ENCODE measurements at regions not wholly inside any gene's neighbourhood (a gene's known extent, or its start where the extent isn't known, plus 50 kb on each side); places are given as distances from the start of the nearest gene placed in this dataset.
A peak's percentile ranks its signal among the peaks of the same experiment; 100 is the strongest.

- Histone ChIP-seq H3K9me3 (ENCODE audit: insufficient read depth in 2 of 2, low read depth in 1 of 2, low read length in 1 of 2) (no peaks in the 10 kb centered on the region), H2BK12ac (ENCODE audit: low read depth, low read length) (peak overlapping the region; percentile 99), H4K20me1 (replicated peaks in 1 of 2; ENCODE audit: control insufficient read depth in 1 of 2, insufficient read depth in 2 of 2, low read length in 2 of 2) (no peaks in the 10 kb centered on the region), H2BK5ac (ENCODE audit: low read depth, low read length) (0 out of 2 replicates have a peak overlapping the region, but pooled peaks have one; percentile 96), H3K79me1 (ENCODE audit: low read depth, low read length) (no peaks in the 10 kb centered on the region), H3K27me3 (replicated peaks in 1 of 4; ENCODE audit: control insufficient read depth in 3 of 4, extremely low read depth in 1 of 4, insufficient read depth in 3 of 4, low read length in 3 of 4) (no peaks in the 10 kb centered on the region), H3K79me2 (ENCODE audit: control insufficient read depth in 1 of 2, insufficient read depth in 2 of 2, low read length in 2 of 2) (no peaks in the 10 kb centered on the region), H3K18ac (ENCODE audit: extremely low read depth, low read length) (peak overlapping the region; percentile 48), H2AFZ (ENCODE audit: low read length) (no peak overlapping the region), H3K23me2 (ENCODE audit: low read depth, low read length) (peaks cover 3% of the 10 kb centered on the region; the same call in 1 of the 2 replicates), H4K5ac (ENCODE audit: insufficient read length, low read depth, low read length) (no peak overlapping the region), H2BK120ac (replicated peaks; ENCODE audit: low read depth, low read length) (no peak overlapping the region), H3K23ac (ENCODE audit: insufficient read length) (no peak overlapping the region), H4K8ac (ENCODE audit: extremely low read depth, insufficient read depth, low read length) (no peak overlapping the region), H3K56ac (replicated peaks; ENCODE audit: insufficient read length, low read depth, low read length) (no peak overlapping the region), H3K4me1 (replicated peaks in 1 of 4; ENCODE audit: control insufficient read depth in 3 of 4, insufficient read depth in 4 of 4, low read length in 3 of 4) (peaks cover 11 to 25% (median 20%) of the 10 kb centered on the region in 4 experiments), H2AK5ac (ENCODE audit: low read depth, low read length) (0 out of 2 replicates have a peak overlapping the region, but pooled peaks have one; percentile 97), H3K14ac (ENCODE audit: insufficient read length) (no peak overlapping the region), H2BK20ac (ENCODE audit: low read length) (0 out of 2 replicates have a peak overlapping the region, but pooled peaks have one; percentile 100), H2BK15ac (ENCODE audit: low read length) (no peak overlapping the region), H3K27ac (ENCODE audit: low read depth, low read length) (no peak overlapping the region), H3K9ac (replicated peaks in 1 of 4; ENCODE audit: extremely low read depth in 1 of 4, low read depth in 3 of 4, low read length in 3 of 4) (no peak overlapping the region), H3K36me3 (ENCODE audit: control insufficient read depth in 2 of 4, insufficient read depth in 4 of 4, low read length in 3 of 4) (no peaks in the 10 kb centered on the region), H3K4me2 (ENCODE audit: insufficient read depth in 1 of 2, low read depth in 2 of 2, low read length in 2 of 2) (no peak overlapping the region), H3K4ac (replicated peaks; ENCODE audit: insufficient read length, low read depth, low read length) (peak overlapping the region; percentile 21), H3K4me3 (ENCODE audit: extremely low read depth in 1 of 4, insufficient read depth in 2 of 4, low read depth in 3 of 4, low read length in 4 of 4) (no peak overlapping the region), H4K91ac (replicated peaks; ENCODE audit: insufficient read length, low read length) (peak overlapping the region; percentile 93)
- CTCF ChIA-PET (ENCODE audit: partially characterized antibody) = interaction anchor here (0.9 to 2.3 kb wide), 4 partner anchors 9 to 154 kb away, joined by 3 to 13 read pairs (median 4); no protein-coding TSS in a partner anchor
- POLR2A ChIA-PET (ENCODE audit: partially characterized antibody) = no interaction called here
- DNase-seq (ENCODE audit: low read depth in 1 of 2, low spot score in 2 of 2) (no peak), FAIRE-seq (no peak)
- WGBS, 2 experiments (ENCODE audit: extremely low coverage in 1 of 2, insufficient coverage in 1 of 2, insufficient read length in 1 of 2, insufficient replicate concordance in 2 of 2, low coverage in 1 of 2, low lambda C conversion rate in 2 of 2, missing lambda C conversion rate in 1 of 2) = 89% methylated on average over 3 of the region's 6 CpGs; no CpG with 5 or more reads in 1 of the 2 experiments
- TF ChIP-seq ATF3 (IDR thresholded peaks at IDR 0.05; ENCODE audit: insufficient read depth, low read depth, low read length) (no peak), TEAD4 (IDR thresholded peaks at IDR 0.05; ENCODE audit: low read depth, low read length) (no peak), GABPA (IDR thresholded peaks at IDR 0.05; ENCODE audit: borderline replicate concordance, insufficient read depth, low read length) (no peak), TBP (IDR thresholded peaks at IDR 0.05; ENCODE audit: low read depth, low read length) (no peak), SP4 (IDR thresholded peaks at IDR 0.05; ENCODE audit: low read length) (no peak), POU5F1 (IDR thresholded peaks at IDR 0.05; ENCODE audit: low read depth, low read length) (no peak), TAF7 (optimal IDR thresholded peaks at IDR 0.05; ENCODE audit: borderline replicate concordance, low read depth, low read length) (no peak), SIN3A (conservative IDR thresholded peaks at IDR 0.05 in 1 of 2, IDR thresholded peaks at IDR 0.05 in 1 of 2; ENCODE audit: low read depth in 1 of 2, low read length in 2 of 2) (no peak), RBBP5 (IDR thresholded peaks at IDR 0.05; ENCODE audit: borderline replicate concordance, low read depth, low read length) (no peak), GTF2F1 (IDR thresholded peaks at IDR 0.05; ENCODE audit: borderline replicate concordance, low read depth, low read length) (no peak), HDAC2 (IDR thresholded peaks at IDR 0.05; ENCODE audit: borderline replicate concordance in 1 of 2, low read depth in 2 of 2, low read length in 2 of 2) (no peak), USF2 (IDR thresholded peaks at IDR 0.05; ENCODE audit: low read length) (no peak)
These were observed 123.2 kb upstream of the WNT4 start for GRCh38 chr1:22266141-22266540.

Data from H1 (cell line).